ENCODE measurements at regions not wholly inside any gene's neighbourhood (a gene's known extent, or its start where the extent isn't known, plus 50 kb on each side); places are given as distances from the start of the nearest gene placed in this dataset.
A peak's percentile ranks its signal among the peaks of the same experiment; 100 is the strongest.

- intact Hi-C loops (cut with micrococcal nuclease) (no loop called here), dilution Hi-C loops (cut with MboI; ENCODE audit: extremely low pct_ligation_motif_present, low sequenced_read_pairs) (no loop called here)
- Histone ChIP-seq H4K20me1 (replicated peaks; ENCODE audit: control insufficient read depth, extremely low read depth, insufficient read depth, low read length) (no peaks in the 10 kb centered on the region), H3K36me3 (ENCODE audit: control insufficient read depth in 2 of 2, extremely low read depth in 1 of 2, insufficient read depth in 2 of 2, low read length in 2 of 2) (no peaks in the 10 kb centered on the region), H3K4me1 (ENCODE audit: control insufficient read depth, extremely low read depth, insufficient read depth, low read length) (peaks cover 10% of the 10 kb centered on the region), H3K27ac (ENCODE audit: insufficient read depth, low read depth, low read length) (no peak overlapping the region), H3K79me2 (ENCODE audit: control insufficient read depth, insufficient read depth, low read length) (no peaks in the 10 kb centered on the region), H3K9me3 (replicated peaks; ENCODE audit: control insufficient read depth, insufficient read depth, low read length) (no peaks in the 10 kb centered on the region), H2AFZ (ENCODE audit: low read depth, low read length) (no peak overlapping the region), H3K4me3 (replicated peaks in 1 of 3; ENCODE audit: insufficient read depth in 1 of 3, low read depth in 1 of 3, low read length in 3 of 3) (no peak overlapping the region), H3K9ac (replicated peaks; ENCODE audit: extremely low read depth, insufficient read depth, low read length) (no peak overlapping the region), H3K9me1 (replicated peaks; ENCODE audit: control insufficient read depth, extremely low read depth, insufficient read depth, low read length) (no peaks in the 10 kb centered on the region), H3K27me3 (ENCODE audit: control insufficient read depth in 2 of 2, insufficient read depth in 2 of 2, low read length in 2 of 2) (no peaks in the 10 kb centered on the region), H3K4me2 (ENCODE audit: insufficient read depth, low read length) (no peak overlapping the region)
- DNase-seq (ENCODE audit: low read depth, low spot score) (peak; percentile 24), FAIRE-seq (no peak)
- ChIA-PET CTCF (interaction anchor here (1.1 to 1.6 kb wide), 3 partner anchors 13 to 20 kb away, joined by 3 to 6 read pairs (median 3); no protein-coding TSS in a partner anchor), POLR2A (no interaction called here)
- TF ChIP-seq EZH2 (IDR thresholded peaks at IDR 0.05; ENCODE audit: borderline replicate concordance, low read depth, low read length, severe bottlenecking) (no peak), JUN (IDR thresholded peaks at IDR 0.05; ENCODE audit: borderline replicate concordance, insufficient read depth, insufficient read length, low read depth) (no peak), POLR2A (IDR thresholded peaks at IDR 0.05; ENCODE audit: low read depth, low read length) (no peak), GATA2 (IDR thresholded peaks at IDR 0.05; ENCODE audit: insufficient read depth, insufficient read length, low read depth, low read length) (peak; percentile 9), MYC (IDR thresholded peaks at IDR 0.05; ENCODE audit: low read depth, low read length) (no peak), FOS (IDR thresholded peaks at IDR 0.05; ENCODE audit: borderline replicate concordance, insufficient read depth, low read length) (peak; percentile 41)
- TF ChIP-seq, protein P1, sequence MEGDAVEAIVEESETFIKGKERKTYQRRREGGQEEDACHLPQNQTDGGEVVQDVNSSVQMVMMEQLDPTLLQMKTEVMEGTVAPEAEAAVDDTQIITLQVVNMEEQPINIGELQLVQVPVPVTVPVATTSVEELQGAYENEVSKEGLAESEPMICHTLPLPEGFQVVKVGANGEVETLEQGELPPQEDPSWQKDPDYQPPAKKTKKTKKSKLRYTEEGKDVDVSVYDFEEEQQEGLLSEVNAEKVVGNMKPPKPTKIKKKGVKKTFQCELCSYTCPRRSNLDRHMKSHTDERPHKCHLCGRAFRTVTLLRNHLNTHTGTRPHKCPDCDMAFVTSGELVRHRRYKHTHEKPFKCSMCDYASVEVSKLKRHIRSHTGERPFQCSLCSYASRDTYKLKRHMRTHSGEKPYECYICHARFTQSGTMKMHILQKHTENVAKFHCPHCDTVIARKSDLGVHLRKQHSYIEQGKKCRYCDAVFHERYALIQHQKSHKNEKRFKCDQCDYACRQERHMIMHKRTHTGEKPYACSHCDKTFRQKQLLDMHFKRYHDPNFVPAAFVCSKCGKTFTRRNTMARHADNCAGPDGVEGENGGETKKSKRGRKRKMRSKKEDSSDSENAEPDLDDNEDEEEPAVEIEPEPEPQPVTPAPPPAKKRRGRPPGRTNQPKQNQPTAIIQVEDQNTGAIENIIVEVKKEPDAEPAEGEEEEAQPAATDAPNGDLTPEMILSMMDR (IDR thresholded peaks at IDR 0.05; ENCODE audit: extremely low read depth in 1 of 2, insufficient read depth in 1 of 2, low read depth in 1 of 2, low read length in 2 of 2) = no peak
- no TSS peak for BruUV-seq (replicated peaks)
These were observed 2020.1 kb upstream of the PCDH20 start for GRCh38 chr13:63435667-63436324.

All from endothelial cell of umbilical vein (primary cell).